Central memory CD8-positive, alpha-beta T cell (primary cell): ENCODE measurements at regions not wholly inside any gene's neighbourhood (a gene's known extent, or its start where the extent isn't known, plus 50 kb on each side); places are given as distances from the start of the nearest gene placed in this dataset.
"Not testable (repeated sequence)": the region's sequence is repeated elsewhere in the genome, so short reads cannot be mapped to it uniquely, and the experiment has no call there.

ENCODE experiments used
- ATAC-seq: fragments of 150-1000 bp; cut with Tn5 transposase; replicated peaks from 2 replicates; pipeline ENCODE4 v1.10.0; 2022; ENCODE audit warnings: mild to moderate bottlenecking, moderate FRiP score, moderate number of reproducible peaks; ENCODE audit not compliant: poor library complexity, severe bottlenecking; ENCODE audit errors: extremely low read depth
- DNase-seq, 2 donors: peaks; one replicate each; pipeline ENCODE4 v3.0.0; 2021; ENCODE audit warnings: low spot score in 2 of 2
- H3K27ac Mint-ChIP-seq: one replicate; pipeline ENCODE4 v1.8.0; 2022; ENCODE audit warnings: low read depth, mild to moderate bottlenecking, moderate library complexity, mixed read lengths
- H3K27me3 Mint-ChIP-seq: one replicate; pipeline ENCODE4 v1.8.0; 2022; ENCODE audit warnings: mixed read lengths
- H3K36me3 Mint-ChIP-seq: one replicate; pipeline ENCODE4 v1.8.0; 2022; ENCODE audit warnings: mild to moderate bottlenecking, moderate library complexity, mixed read lengths; ENCODE audit not compliant: insufficient read depth
- H3K4me1 Mint-ChIP-seq: one replicate; pipeline ENCODE4 v1.8.0; 2022; ENCODE audit warnings: mixed read lengths
- H3K4me3 Mint-ChIP-seq: one replicate; pipeline ENCODE4 v1.8.0; 2022; ENCODE audit warnings: mild to moderate bottlenecking, moderate library complexity, mixed read lengths
- H3K9me3 Mint-ChIP-seq: one replicate; pipeline ENCODE4 v1.8.0; 2022; ENCODE audit warnings: mixed read lengths

GRCh38 chr2:89829828-89830227, 1138.4 kb downstream of the RPIA start:
- no peaks in the 10 kb centered on the region for H3K36me3 Mint-ChIP-seq
- ATAC-seq: peak; percentile 20
- no peak overlapping the region for H3K4me3 Mint-ChIP-seq
- H3K9me3 Mint-ChIP-seq: no peaks in the 10 kb centered on the region
- no peaks in the 10 kb centered on the region for H3K27me3 Mint-ChIP-seq
- DNase-seq: no peak
- no peaks in the 10 kb centered on the region for H3K4me1 Mint-ChIP-seq
- H3K27ac Mint-ChIP-seq: no peak overlapping the region

GRCh38 chr2:89830341-89831218, 1139.1 kb downstream of the RPIA start:
- peak; percentile 53 for ATAC-seq

GRCh38 chr2:89831641-89832498, 1140.4 kb downstream of the RPIA start:
- Mint-ChIP-seq H3K9me3 (peaks cover 9% of the 10 kb centered on the region), H3K27me3 (no peaks in the 10 kb centered on the region), H3K4me3 (no peak overlapping the region), H3K27ac (no peak overlapping the region), H3K4me1 (no peaks in the 10 kb centered on the region), H3K36me3 (no peaks in the 10 kb centered on the region)
- DNase-seq (no peak), ATAC-seq (no peak)

More at GRCh38 chr2:89830341-89831218, 1139.1 kb downstream of the RPIA start:
- H3K36me3 Mint-ChIP-seq, H3K9me3 Mint-ChIP-seq, H3K27me3 Mint-ChIP-seq, H3K27ac Mint-ChIP-seq, H3K4me1 Mint-ChIP-seq, DNase-seq, H3K4me3 Mint-ChIP-seq: not testable (repeated sequence)

- Mint-ChIP-seq H3K4me1 (no peaks in the 10 kb centered on the region), H3K27me3 (no peaks in the 10 kb centered on the region), H3K27ac (no peak overlapping the region), H3K9me3 (peaks cover 17% of the 10 kb centered on the region), H3K4me3 (no peak overlapping the region), H3K36me3 (peaks cover 2% of the 10 kb centered on the region)
- ATAC-seq (peak; percentile 33), DNase-seq (no peak)
These were observed 1141.8 kb downstream of the RPIA start for GRCh38 chr2:89833116-89833779.

GRCh38 chr2:89833780-89834117, 1142.3 kb downstream of the RPIA start:
- Mint-ChIP-seq H3K9me3 (peaks cover 22% of the 10 kb centered on the region), H3K4me3 (no peak overlapping the region), H3K27ac (no peak overlapping the region)

GRCh38 chr2:89834306-89834705, 1142.8 kb downstream of the RPIA start:
- Mint-ChIP-seq H3K36me3 (peaks cover 2% of the 10 kb centered on the region), H3K4me3 (no peak overlapping the region), H3K4me1 (no peaks in the 10 kb centered on the region), H3K27me3 (no peaks in the 10 kb centered on the region), H3K9me3 (peaks cover 24% of the 10 kb centered on the region), H3K27ac (no peak overlapping the region)
- DNase-seq (no peak), ATAC-seq (no peak)

More at GRCh38 chr2:89833780-89834117, 1142.3 kb downstream of the RPIA start:
- Mint-ChIP-seq H3K36me3 (peaks cover 2% of the 10 kb centered on the region), H3K27me3 (no peaks in the 10 kb centered on the region), H3K4me1 (no peaks in the 10 kb centered on the region)
- ATAC-seq (no peak), DNase-seq (no peak)

GRCh38 chr2:89836326-89836725, 1144.9 kb downstream of the RPIA start:
- not testable (repeated sequence) for H3K27me3 Mint-ChIP-seq, H3K4me3 Mint-ChIP-seq, DNase-seq

GRCh38 chr2:89837962-89838625, 1146.6 kb downstream of the RPIA start:
- Mint-ChIP-seq H3K27ac (no peak overlapping the region), H3K27me3 (no peaks in the 10 kb centered on the region), H3K9me3 (peaks cover 37% of the 10 kb centered on the region), H3K4me1 (no peaks in the 10 kb centered on the region), H3K4me3 (no peak overlapping the region), H3K36me3 (peaks cover 2% of the 10 kb centered on the region)
- DNase-seq: no peak
- ATAC-seq: no peak

More at GRCh38 chr2:89836326-89836725, 1144.9 kb downstream of the RPIA start:
- not testable (repeated sequence) for H3K36me3 Mint-ChIP-seq, H3K4me1 Mint-ChIP-seq, H3K27ac Mint-ChIP-seq
- peak; percentile 62 for ATAC-seq
- peaks cover 37% of the 10 kb centered on the region for H3K9me3 Mint-ChIP-seq

- H3K4me3 Mint-ChIP-seq, H3K27me3 Mint-ChIP-seq, H3K4me1 Mint-ChIP-seq, ATAC-seq, H3K27ac Mint-ChIP-seq, H3K36me3 Mint-ChIP-seq, DNase-seq: not testable (repeated sequence)
- H3K9me3 Mint-ChIP-seq: peaks cover 37% of the 10 kb centered on the region
These were observed 1148.7 kb downstream of the RPIA start for GRCh38 chr2:89840175-89840574.

- H3K27ac Mint-ChIP-seq, H3K4me1 Mint-ChIP-seq, H3K36me3 Mint-ChIP-seq, H3K27me3 Mint-ChIP-seq, DNase-seq, H3K4me3 Mint-ChIP-seq: not testable (repeated sequence)
- peaks cover 37% of the 10 kb centered on the region for H3K9me3 Mint-ChIP-seq
- ATAC-seq: peak; percentile 30
These were observed 1149.5 kb downstream of the RPIA start for GRCh38 chr2:89840781-89841475.

GRCh38 chr2:89841476-89841840, 1150.0 kb downstream of the RPIA start:
- peaks cover 33% of the 10 kb centered on the region for H3K9me3 Mint-ChIP-seq
- H3K4me1 Mint-ChIP-seq: no peaks in the 10 kb centered on the region
- no peak for ATAC-seq
- H3K27ac Mint-ChIP-seq: no peak overlapping the region
- no peak overlapping the region for H3K4me3 Mint-ChIP-seq
- H3K27me3 Mint-ChIP-seq: no peaks in the 10 kb centered on the region
- DNase-seq: no peak
- peaks cover 2% of the 10 kb centered on the region for H3K36me3 Mint-ChIP-seq
